Suprapubic skin (tissue), 4 donors: ENCODE measurements at regions not wholly inside any gene's neighbourhood (a gene's known extent, or its start where the extent isn't known, plus 50 kb on each side); places are given as distances from the start of the nearest gene placed in this dataset.

Experiments
- EP300 ChIP-seq: sonication (generic); formaldehyde crosslinking; IDR thresholded peaks from one replicate; pipeline ENCODE4 v1.6.1; 2017; ENCODE audit warnings: antibody characterized with exemption
- POLR2AphosphoS5 ChIP-seq, 3 donors: sonication (generic); formaldehyde crosslinking; IDR thresholded peaks; one replicate each; pipeline ENCODE4 v1.6.1; 2017; ENCODE audit warnings: antibody characterized with exemption in 3 of 3
- TF ChIP-seq, protein P1 (sequence below), 2 donors: fragments of 200-600 bp in 1 of 2; fragments of 450-650 bp in 1 of 2; sonication (generic) in 1 of 2; IDR thresholded peaks; one replicate each; pipeline ENCODE4 v1.5.1; 2016 to 2019; ENCODE audit warnings: antibody characterized with exemption in 2 of 2, mild to moderate bottlenecking in 1 of 2, moderate library complexity in 1 of 2

DNA sequence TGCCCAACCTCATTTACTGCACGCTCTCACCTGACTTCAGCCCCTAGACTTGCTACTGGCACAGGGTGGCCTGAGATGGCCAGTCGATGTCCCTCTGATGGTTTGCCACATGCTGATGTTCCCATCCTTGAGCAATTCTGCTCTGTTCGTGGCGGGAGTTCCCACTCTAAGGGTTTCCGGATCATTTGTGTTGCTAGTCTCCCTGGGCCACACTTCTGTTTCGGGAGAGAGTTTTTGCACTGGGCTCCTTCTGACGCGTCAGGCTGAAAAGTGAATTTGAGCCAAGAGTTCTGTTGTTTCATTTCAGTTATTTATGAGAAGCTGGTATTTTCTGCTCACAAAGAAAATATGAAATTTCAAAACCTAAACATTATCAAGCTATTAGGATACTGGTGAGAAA, 597.7 kb downstream of the BNC2 start:
- TF ChIP-seq, protein P1, sequence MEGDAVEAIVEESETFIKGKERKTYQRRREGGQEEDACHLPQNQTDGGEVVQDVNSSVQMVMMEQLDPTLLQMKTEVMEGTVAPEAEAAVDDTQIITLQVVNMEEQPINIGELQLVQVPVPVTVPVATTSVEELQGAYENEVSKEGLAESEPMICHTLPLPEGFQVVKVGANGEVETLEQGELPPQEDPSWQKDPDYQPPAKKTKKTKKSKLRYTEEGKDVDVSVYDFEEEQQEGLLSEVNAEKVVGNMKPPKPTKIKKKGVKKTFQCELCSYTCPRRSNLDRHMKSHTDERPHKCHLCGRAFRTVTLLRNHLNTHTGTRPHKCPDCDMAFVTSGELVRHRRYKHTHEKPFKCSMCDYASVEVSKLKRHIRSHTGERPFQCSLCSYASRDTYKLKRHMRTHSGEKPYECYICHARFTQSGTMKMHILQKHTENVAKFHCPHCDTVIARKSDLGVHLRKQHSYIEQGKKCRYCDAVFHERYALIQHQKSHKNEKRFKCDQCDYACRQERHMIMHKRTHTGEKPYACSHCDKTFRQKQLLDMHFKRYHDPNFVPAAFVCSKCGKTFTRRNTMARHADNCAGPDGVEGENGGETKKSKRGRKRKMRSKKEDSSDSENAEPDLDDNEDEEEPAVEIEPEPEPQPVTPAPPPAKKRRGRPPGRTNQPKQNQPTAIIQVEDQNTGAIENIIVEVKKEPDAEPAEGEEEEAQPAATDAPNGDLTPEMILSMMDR (IDR thresholded peaks at IDR 0.05) = no peak
- TF ChIP-seq EP300 (no peak), POLR2AphosphoS5 (IDR thresholded peaks at IDR 0.05) (no peak)
